ENCODE measurements at regions not wholly inside any gene's neighbourhood (a gene's known extent, or its start where the extent isn't known, plus 50 kb on each side); places are given as distances from the start of the nearest gene placed in this dataset.
"Not testable (repeated sequence)": the region's sequence is repeated elsewhere in the genome, so short reads cannot be mapped to it uniquely, and the experiment has no call there.

DNA sequence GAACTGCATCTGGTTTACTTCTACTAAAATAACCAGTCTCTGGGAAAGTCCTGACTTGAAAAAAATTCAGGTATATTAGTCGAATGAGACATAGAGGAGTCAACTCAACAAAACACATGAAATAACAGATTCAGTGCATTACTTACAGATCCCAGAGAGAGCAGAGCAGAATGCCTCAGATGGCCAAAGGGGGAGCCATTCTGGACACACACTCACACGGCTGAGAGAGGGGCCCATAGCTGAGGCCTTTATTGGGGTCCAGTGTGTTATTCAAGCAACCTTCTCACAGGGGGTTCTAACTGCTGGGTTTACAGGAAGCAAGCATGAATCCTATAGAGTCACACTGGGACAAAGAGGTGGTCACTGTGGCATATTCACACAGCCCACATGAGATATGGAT is 135.1 kb upstream of the SNRPN start:
- 59 to 68% methylated on average over 2 of the region's 2 CpGs for WGBS, 2 donors
- no peak overlapping the region for H3K27ac ChIP-seq (ENCODE audit: low read depth in 2 of 2, low read length in 1 of 2)
- peaks cover 2 to 3% of the 10 kb centered on the region in 2 donors for H3K9me3 ChIP-seq (ENCODE audit: control insufficient read depth in 2 of 2, insufficient read depth in 1 of 2, low read depth in 1 of 2, low read length in 1 of 2)
- no peaks in the 10 kb centered on the region for H3K4me1 ChIP-seq (ENCODE audit: control insufficient read depth in 2 of 2, insufficient read depth in 2 of 2, low read length in 1 of 2)
- no peaks in the 10 kb centered on the region for H3K27me3 ChIP-seq (ENCODE audit: control insufficient read depth in 1 of 2, insufficient read depth in 2 of 2, low read length in 2 of 2)
- H3K4me3 ChIP-seq (ENCODE audit: low read depth in 1 of 2, low read length in 2 of 2) = no peak overlapping the region
- no peaks in the 10 kb centered on the region for H3K36me3 ChIP-seq (ENCODE audit: control insufficient read depth in 2 of 2, insufficient read depth in 2 of 2, low read length in 1 of 2)

DNA sequence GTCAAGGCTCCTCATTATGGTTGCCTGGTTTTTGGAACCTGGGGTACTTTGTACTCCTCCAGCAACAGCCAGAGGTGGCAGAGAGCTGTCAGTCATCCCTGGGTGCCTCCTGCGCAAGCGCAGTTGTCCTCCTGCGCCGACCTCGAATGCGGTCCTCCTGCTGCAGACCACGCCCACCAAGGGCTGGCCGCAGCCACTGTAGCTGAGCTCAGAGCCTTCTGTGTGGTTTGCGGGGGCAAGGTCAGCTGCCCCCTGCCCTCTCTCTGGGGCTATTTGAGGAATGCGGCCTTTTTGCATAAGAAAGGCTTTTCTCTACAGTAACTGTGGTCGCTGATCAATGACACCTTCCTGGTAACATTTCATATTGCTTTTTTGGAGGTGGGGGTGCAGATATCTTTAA is 131.3 kb upstream of the SNRPN start:
- Histone ChIP-seq H3K4me3 (ENCODE audit: low read depth in 1 of 2, low read length in 2 of 2) (no peak overlapping the region), H3K4me1 (ENCODE audit: control insufficient read depth in 2 of 2, insufficient read depth in 2 of 2, low read length in 1 of 2) (no peaks in the 10 kb centered on the region), H3K27me3 (ENCODE audit: control insufficient read depth in 1 of 2, insufficient read depth in 2 of 2, low read length in 2 of 2) (no peaks in the 10 kb centered on the region), H3K27ac (ENCODE audit: low read depth in 2 of 2, low read length in 1 of 2) (no peak overlapping the region), H3K9me3 (ENCODE audit: control insufficient read depth in 2 of 2, insufficient read depth in 1 of 2, low read depth in 1 of 2, low read length in 1 of 2) (peaks cover 0 to 3% of the 10 kb centered on the region in 2 donors), H3K36me3 (ENCODE audit: control insufficient read depth in 2 of 2, insufficient read depth in 2 of 2, low read length in 1 of 2) (no peaks in the 10 kb centered on the region)
- WGBS, 2 donors = 37 to 45% methylated on average over 11 of the region's 11 CpGs

DNA sequence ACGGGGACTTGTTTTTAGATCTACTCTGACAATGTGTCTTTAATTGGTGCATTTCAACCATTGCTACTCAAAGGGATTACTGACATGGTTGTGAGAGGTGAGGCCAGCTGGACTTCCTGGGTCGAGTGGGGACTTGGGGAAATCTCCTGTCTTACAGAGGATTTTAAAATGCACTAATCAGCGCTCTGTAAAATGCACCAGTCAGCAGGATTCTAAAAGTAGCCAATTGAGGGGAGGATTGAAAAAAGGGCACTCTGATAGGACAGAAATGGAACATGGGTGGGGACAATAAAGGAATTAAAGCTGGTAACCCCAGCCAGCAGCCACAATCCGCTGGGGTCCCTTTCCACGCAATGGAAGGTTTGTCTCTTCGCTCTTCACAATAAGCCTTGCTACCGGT is 122.5 kb upstream of the SNRPN start:
- 70 to 83% methylated on average over 7 of the region's 7 CpGs for WGBS, 2 donors
- Histone ChIP-seq H3K9me3 (ENCODE audit: control insufficient read depth in 2 of 2, insufficient read depth in 1 of 2, low read depth in 1 of 2, low read length in 1 of 2) (peaks cover 0 to 5% of the 10 kb centered on the region in 2 donors), H3K27me3 (ENCODE audit: control insufficient read depth in 1 of 2, insufficient read depth in 2 of 2, low read length in 2 of 2) (no peaks in the 10 kb centered on the region), H3K27ac (ENCODE audit: low read depth in 2 of 2, low read length in 1 of 2) (no peak overlapping the region), H3K4me1 (ENCODE audit: control insufficient read depth in 2 of 2, insufficient read depth in 2 of 2, low read length in 1 of 2) (no peaks in the 10 kb centered on the region), H3K36me3 (ENCODE audit: control insufficient read depth in 2 of 2, insufficient read depth in 2 of 2, low read length in 1 of 2) (no peaks in the 10 kb centered on the region), H3K4me3 (ENCODE audit: low read depth in 1 of 2, low read length in 2 of 2) (no peak overlapping the region)

DNA sequence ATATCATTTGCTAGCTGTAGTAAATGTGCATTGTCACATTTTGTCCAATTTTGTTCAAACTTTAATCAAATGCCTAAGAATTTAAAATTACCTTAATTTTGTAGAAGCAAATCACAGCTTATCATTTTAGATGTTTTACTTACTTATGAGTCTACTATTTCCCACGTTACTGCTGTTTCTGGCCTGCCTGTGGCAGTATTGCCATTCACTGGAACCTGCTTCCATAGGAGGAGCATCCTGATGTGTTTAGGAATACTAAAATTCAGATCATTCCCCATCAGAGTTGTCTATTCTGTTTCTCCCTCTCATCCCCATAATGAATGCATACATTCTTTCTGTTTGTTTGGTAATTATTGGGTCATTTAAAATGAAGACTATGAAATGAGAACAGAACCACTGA is 119.5 kb upstream of the SNRPN start:
- H3K4me3 ChIP-seq (ENCODE audit: low read depth in 1 of 2, low read length in 2 of 2) = no peak overlapping the region
- H3K27me3 ChIP-seq (ENCODE audit: control insufficient read depth in 1 of 2, insufficient read depth in 2 of 2, low read length in 2 of 2) = no peaks in the 10 kb centered on the region
- 52 to 56% methylated on average over 1 of the region's 1 CpG for WGBS, 2 donors
- no peaks in the 10 kb centered on the region for H3K36me3 ChIP-seq (ENCODE audit: control insufficient read depth in 2 of 2, insufficient read depth in 2 of 2, low read length in 1 of 2)
- H3K9me3 ChIP-seq (ENCODE audit: control insufficient read depth in 2 of 2, insufficient read depth in 1 of 2, low read depth in 1 of 2, low read length in 1 of 2) = peaks cover 0 to 5% of the 10 kb centered on the region in 2 donors
- H3K27ac ChIP-seq (ENCODE audit: low read depth in 2 of 2, low read length in 1 of 2) = no peak overlapping the region
- no peaks in the 10 kb centered on the region for H3K4me1 ChIP-seq (ENCODE audit: control insufficient read depth in 2 of 2, insufficient read depth in 2 of 2, low read length in 1 of 2)

DNA sequence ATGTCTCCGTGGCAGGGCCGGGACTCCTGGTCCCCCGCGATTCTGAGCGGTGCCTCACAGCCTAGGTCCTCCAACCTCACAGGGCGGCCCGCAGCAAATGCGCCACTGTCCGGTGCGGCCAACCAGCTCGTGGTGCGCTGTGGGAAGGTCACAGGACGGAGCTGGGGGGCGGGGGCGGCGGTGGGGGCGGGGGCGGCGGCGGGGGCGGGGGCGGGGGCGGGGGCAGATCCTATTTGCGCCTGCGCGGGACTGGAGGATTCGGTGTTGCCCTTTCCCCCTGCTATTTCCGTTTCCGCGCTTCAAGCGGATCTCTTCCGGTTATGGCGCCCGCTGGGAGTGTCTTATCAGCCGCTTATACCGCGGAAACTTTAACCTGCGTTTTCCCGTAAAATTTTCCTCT is 106.7 kb upstream of the SNRPN start:
- Histone ChIP-seq H3K36me3 (ENCODE audit: control insufficient read depth in 2 of 2, insufficient read depth in 2 of 2, low read length in 1 of 2) (no peaks in the 10 kb centered on the region), H3K4me1 (ENCODE audit: control insufficient read depth in 2 of 2, insufficient read depth in 2 of 2, low read length in 1 of 2) (no peaks in the 10 kb centered on the region), H3K4me3 (ENCODE audit: low read depth in 1 of 2, low read length in 2 of 2) (no peak overlapping the region), H3K27me3 (ENCODE audit: control insufficient read depth in 1 of 2, insufficient read depth in 2 of 2, low read length in 2 of 2) (no peaks in the 10 kb centered on the region), H3K27ac (ENCODE audit: low read depth in 2 of 2, low read length in 1 of 2) (no peak overlapping the region), H3K9me3 (ENCODE audit: control insufficient read depth in 2 of 2, insufficient read depth in 1 of 2, low read depth in 1 of 2, low read length in 1 of 2) (peaks cover 2 to 5% of the 10 kb centered on the region in 2 donors)
- 31 to 36% methylated on average over 20 to 39 of the region's 39 CpGs for WGBS, 2 donors

DNA sequence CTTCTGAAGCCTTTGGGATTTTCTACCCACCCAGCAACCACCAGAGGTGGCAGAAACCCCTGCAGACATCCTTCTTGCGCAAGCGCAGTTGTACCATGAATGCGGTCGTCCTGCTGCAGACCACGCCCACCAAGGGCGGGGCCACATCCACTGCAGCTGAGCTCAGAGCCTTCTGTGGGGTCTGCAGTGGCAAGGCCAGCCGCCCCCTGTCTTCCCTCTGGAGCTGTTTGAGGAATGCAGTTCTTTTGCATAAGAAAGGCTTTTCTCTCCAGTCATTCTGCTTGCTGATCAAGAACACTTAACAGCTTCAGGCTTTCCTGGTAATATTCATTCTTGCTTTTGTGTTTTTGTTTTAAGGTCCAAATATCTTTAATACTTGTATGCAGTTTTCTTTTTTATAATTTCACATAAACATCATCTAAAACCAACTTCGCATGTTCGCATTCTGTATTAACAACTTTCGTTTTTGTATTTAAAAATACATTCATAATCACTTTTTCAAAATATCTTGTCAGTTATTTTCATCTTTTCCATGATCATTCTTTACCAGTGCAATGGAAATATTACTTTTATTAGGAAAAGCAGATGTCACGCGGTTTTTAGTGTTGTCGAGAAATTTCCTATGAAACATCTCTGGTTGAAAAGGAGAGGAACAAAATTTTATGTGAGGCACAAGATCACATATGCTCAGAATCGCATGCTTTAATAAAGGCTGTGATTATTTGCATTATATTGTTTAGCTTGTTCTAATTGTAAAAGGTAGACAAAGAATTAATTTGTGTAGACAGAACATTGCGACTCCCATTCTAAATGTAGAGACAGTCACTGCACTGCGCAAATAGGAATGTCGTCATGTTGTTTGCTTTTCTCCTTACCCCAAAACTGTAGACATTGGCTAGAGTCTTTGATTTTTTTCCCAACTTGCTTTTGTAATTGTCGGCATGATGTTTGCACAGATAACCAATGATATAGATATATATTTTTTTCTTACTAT is 98.1 kb upstream of the SNRPN start:
- Histone ChIP-seq H3K4me1 (ENCODE audit: control insufficient read depth in 2 of 2, insufficient read depth in 2 of 2, low read length in 1 of 2) (no peaks in the 10 kb centered on the region), H3K36me3 (ENCODE audit: control insufficient read depth in 2 of 2, insufficient read depth in 2 of 2, low read length in 1 of 2) (no peaks in the 10 kb centered on the region), H3K9me3 (ENCODE audit: control insufficient read depth in 2 of 2, insufficient read depth in 1 of 2, low read depth in 1 of 2, low read length in 1 of 2) (peaks cover 0 to 3% of the 10 kb centered on the region in 2 donors), H3K27me3 (ENCODE audit: control insufficient read depth in 1 of 2, insufficient read depth in 2 of 2, low read length in 2 of 2) (no peaks in the 10 kb centered on the region), H3K27ac (ENCODE audit: low read depth in 2 of 2, low read length in 1 of 2) (no peak overlapping the region), H3K4me3 (ENCODE audit: low read depth in 1 of 2, low read length in 2 of 2) (no peak overlapping the region)
- WGBS, 2 donors = 53% methylated on average over 18 of the region's 18 CpGs

DNA sequence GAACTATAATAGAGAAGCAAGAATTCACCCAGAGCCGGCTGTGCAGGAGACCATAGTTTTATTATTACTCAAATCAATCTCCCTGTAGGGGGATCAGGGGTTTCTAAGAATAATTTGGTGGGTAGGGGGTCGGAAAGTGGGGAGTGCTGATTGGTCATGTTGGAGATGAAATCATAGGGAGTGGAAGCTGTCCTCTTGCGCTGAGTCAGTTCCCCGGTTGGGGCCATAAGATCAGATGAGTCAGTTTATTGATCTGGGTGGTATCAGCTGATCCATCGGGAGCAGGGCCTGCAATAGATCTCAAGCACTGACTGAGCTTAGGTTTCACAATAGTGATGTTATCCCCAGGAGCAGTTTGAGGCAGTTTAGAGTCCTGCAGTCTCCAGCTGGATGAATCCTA is 97.0 kb upstream of the SNRPN start:
- Histone ChIP-seq H3K36me3 (ENCODE audit: control insufficient read depth in 2 of 2, insufficient read depth in 2 of 2, low read length in 1 of 2) (no peaks in the 10 kb centered on the region), H3K4me1 (ENCODE audit: control insufficient read depth in 2 of 2, insufficient read depth in 2 of 2, low read length in 1 of 2) (no peaks in the 10 kb centered on the region), H3K27ac (ENCODE audit: low read depth in 2 of 2, low read length in 1 of 2) (no peak overlapping the region), H3K27me3 (ENCODE audit: control insufficient read depth in 1 of 2, insufficient read depth in 2 of 2, low read length in 2 of 2) (no peaks in the 10 kb centered on the region), H3K9me3 (ENCODE audit: control insufficient read depth in 2 of 2, insufficient read depth in 1 of 2, low read depth in 1 of 2, low read length in 1 of 2) (peaks cover 0 to 3% of the 10 kb centered on the region in 2 donors), H3K4me3 (ENCODE audit: low read depth in 1 of 2, low read length in 2 of 2) (no peak overlapping the region)
- 49 to 53% methylated on average over 5 of the region's 5 CpGs for WGBS, 2 donors

DNA sequence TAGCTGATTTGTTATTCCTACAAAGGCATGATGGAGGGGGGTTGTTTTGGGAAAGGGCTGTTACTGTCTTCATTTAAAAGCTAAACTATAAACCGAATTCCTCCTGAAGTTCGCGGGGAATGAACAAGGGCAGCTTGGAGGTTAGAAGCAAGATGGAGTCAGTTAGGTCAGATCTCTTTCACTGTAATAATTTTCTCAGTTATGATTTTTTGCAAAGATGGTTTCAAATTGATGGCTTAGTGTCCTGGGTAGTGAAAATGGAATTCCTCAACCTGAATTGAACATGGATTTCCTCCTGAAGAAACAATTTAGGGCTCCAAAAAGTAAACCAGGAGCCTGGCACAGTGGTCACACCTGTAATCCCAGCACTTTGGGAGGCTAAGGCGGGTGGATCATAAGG is 96.6 kb upstream of the SNRPN start:
- H3K27me3 ChIP-seq (ENCODE audit: control insufficient read depth in 1 of 2, insufficient read depth in 2 of 2, low read length in 2 of 2); H3K4me1 ChIP-seq (ENCODE audit: control insufficient read depth in 2 of 2, insufficient read depth in 2 of 2, low read length in 1 of 2); H3K9me3 ChIP-seq (ENCODE audit: control insufficient read depth in 2 of 2, insufficient read depth in 1 of 2, low read depth in 1 of 2, low read length in 1 of 2); H3K4me3 ChIP-seq (ENCODE audit: low read depth in 1 of 2, low read length in 2 of 2); H3K36me3 ChIP-seq (ENCODE audit: control insufficient read depth in 2 of 2, insufficient read depth in 2 of 2, low read length in 1 of 2); H3K27ac ChIP-seq (ENCODE audit: low read depth in 2 of 2, low read length in 1 of 2): not testable (repeated sequence)
- 69 to 82% methylated on average over 4 of the region's 4 CpGs for WGBS, 2 donors

DNA sequence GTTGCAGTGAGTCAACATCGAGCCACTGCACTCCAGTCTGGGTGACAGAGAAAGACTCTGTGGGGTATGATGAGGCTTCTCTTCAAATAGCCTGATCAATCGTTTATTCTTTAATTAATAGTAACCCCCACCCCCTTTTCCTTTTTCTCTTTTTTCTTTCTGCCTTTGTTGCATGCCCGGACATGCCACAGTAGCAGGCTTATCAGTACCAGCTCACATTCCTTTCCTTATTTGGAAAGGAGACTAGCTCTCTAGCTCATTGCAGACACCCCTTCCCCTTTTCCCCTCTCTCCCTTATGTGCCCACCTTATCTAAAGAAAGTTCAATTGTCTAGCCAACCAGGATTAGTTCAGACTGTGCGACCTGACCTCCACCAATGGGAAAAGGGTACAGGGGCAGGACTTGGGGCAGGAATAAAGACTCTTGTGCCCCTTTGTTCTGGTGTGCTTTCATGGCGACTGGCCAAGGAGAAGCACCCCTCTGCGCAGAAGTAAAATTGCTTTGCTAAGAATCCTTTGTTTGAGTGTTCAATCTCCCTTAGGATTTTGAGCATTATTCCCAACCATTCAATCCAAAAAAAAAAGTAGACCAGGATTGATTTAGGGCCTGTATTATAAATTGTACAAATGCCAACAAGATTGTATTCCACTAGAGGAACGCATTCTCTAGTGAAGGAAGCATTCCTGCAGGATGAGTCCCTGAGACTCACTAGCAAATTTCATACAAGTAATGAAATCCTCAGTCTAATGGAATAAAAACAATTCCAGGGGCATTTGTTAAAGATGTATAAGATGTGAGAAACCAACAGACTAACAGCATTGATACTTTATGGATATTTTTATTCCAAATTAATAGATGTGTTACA is 95.8 kb upstream of the SNRPN start:
- Histone ChIP-seq H3K36me3 (ENCODE audit: control insufficient read depth in 2 of 2, insufficient read depth in 2 of 2, low read length in 1 of 2) (no peaks in the 10 kb centered on the region), H3K27ac (ENCODE audit: low read depth in 2 of 2, low read length in 1 of 2) (no peak overlapping the region), H3K9me3 (ENCODE audit: control insufficient read depth in 2 of 2, insufficient read depth in 1 of 2, low read depth in 1 of 2, low read length in 1 of 2) (peaks cover 0 to 3% of the 10 kb centered on the region in 2 donors), H3K27me3 (ENCODE audit: control insufficient read depth in 1 of 2, insufficient read depth in 2 of 2, low read length in 2 of 2) (no peaks in the 10 kb centered on the region), H3K4me3 (ENCODE audit: low read depth in 1 of 2, low read length in 2 of 2) (no peak overlapping the region), H3K4me1 (ENCODE audit: control insufficient read depth in 2 of 2, insufficient read depth in 2 of 2, low read length in 1 of 2) (no peaks in the 10 kb centered on the region)
- WGBS, 2 donors = 54 to 59% methylated on average over 7 of the region's 7 CpGs

All from esophagus (tissue), 2 donors.